LNCaP clone FGC (cell line): ENCODE measurements at regions not wholly inside any gene's neighbourhood (a gene's known extent, or its start where the extent isn't known, plus 50 kb on each side); places are given as distances from the start of the nearest gene placed in this dataset.
A peak's percentile ranks its signal among the peaks of the same experiment; 100 is the strongest.

Experiments used
- DNase-seq: peaks from one replicate; pipeline ENCODE4 v3.0.0-alpha.2; 2011; ENCODE audit warnings: low read depth
- H3K4me3 ChIP-seq: 2 replicates; pipeline ENCODE4 v1.5.1; 2011; ENCODE audit warnings: mild to moderate bottlenecking, low read depth, low read length, control low read depth
- CTCF ChIP-seq: IDR thresholded peaks from 2 replicates; pipeline ENCODE4 v1.5.1; 2012; ENCODE audit warnings: mild to moderate bottlenecking; ENCODE audit not compliant: control insufficient read depth, insufficient read depth; ENCODE audit errors: extremely low read depth

GRCh38 chr9:129435988-129436717, 184.7 kb downstream of the C9orf50 start:
- no peak for DNase-seq
- no peak for TF ChIP-seq CTCF
- H3K4me3 ChIP-seq = no peak overlapping the region

GRCh38 chr9:129435291-129435690, 185.6 kb downstream of the C9orf50 start:
- DNase-seq = no peak
- TF ChIP-seq CTCF = no peak
- H3K4me3 ChIP-seq = no peak overlapping the region

- DNase-seq = no peak
- no peak for TF ChIP-seq CTCF
- no peak overlapping the region for H3K4me3 ChIP-seq
Measured at GRCh38 chr9:129434187-129434586, 186.7 kb downstream of the C9orf50 start.

- H3K4me3 ChIP-seq = no peak overlapping the region
- no peak for TF ChIP-seq CTCF
- DNase-seq = peak; percentile 23
Measured at GRCh38 chr9:129432297-129433154, 188.4 kb downstream of the C9orf50 start.

- no peak overlapping the region for H3K4me3 ChIP-seq
- DNase-seq = no peak
- TF ChIP-seq CTCF = no peak
Measured at GRCh38 chr9:129430940-129431643, 189.8 kb downstream of the C9orf50 start.

GRCh38 chr9:129428864-129429577, 191.9 kb downstream of the C9orf50 start:
- no peak overlapping the region for H3K4me3 ChIP-seq
- no peak for DNase-seq
- TF ChIP-seq CTCF = no peak
